ENCODE measurements at regions not wholly inside any gene's neighbourhood (a gene's known extent, or its start where the extent isn't known, plus 50 kb on each side); places are given as distances from the start of the nearest gene placed in this dataset.

- TF ChIP-seq CTCF (IDR thresholded peaks at IDR 0.05; ENCODE audit: low read depth, low read length, missing control alignments), result no peak
- no peak for DNase-seq (ENCODE audit: low read depth)
- H3K4me3 ChIP-seq (ENCODE audit: low read depth, low read length), result no peak overlapping the region
Measured at GRCh38 chr3:164452707-164453106, 625.6 kb downstream of the SI start.

- TF ChIP-seq CTCF (IDR thresholded peaks at IDR 0.05; ENCODE audit: low read depth, low read length, missing control alignments), result no peak
- no peak for DNase-seq (ENCODE audit: low read depth)
Measured at GRCh38 chr3:164451072-164451910, 627.0 kb downstream of the SI start.

GRCh38 chr3:164450276-164450905, 627.9 kb downstream of the SI start:
- no peak overlapping the region for H3K4me3 ChIP-seq (ENCODE audit: low read depth, low read length)
- no peak for DNase-seq (ENCODE audit: low read depth)
- no peak for TF ChIP-seq CTCF (IDR thresholded peaks at IDR 0.05; ENCODE audit: low read depth, low read length, missing control alignments)

More at GRCh38 chr3:164451072-164451910, 627.0 kb downstream of the SI start:
- no peak overlapping the region for H3K4me3 ChIP-seq (ENCODE audit: low read depth, low read length)

- no peak overlapping the region for H3K4me3 ChIP-seq (ENCODE audit: low read depth, low read length)
- DNase-seq (ENCODE audit: low read depth), result no peak
- TF ChIP-seq CTCF (IDR thresholded peaks at IDR 0.05; ENCODE audit: low read depth, low read length, missing control alignments), result no peak
Measured at GRCh38 chr3:164419220-164419619, 659.1 kb downstream of the SI start.

- no peak overlapping the region for H3K4me3 ChIP-seq (ENCODE audit: low read depth, low read length)
- DNase-seq (ENCODE audit: low read depth), result no peak
- no peak for TF ChIP-seq CTCF (IDR thresholded peaks at IDR 0.05; ENCODE audit: low read depth, low read length, missing control alignments)
Measured at GRCh38 chr3:164418414-164418813, 659.9 kb downstream of the SI start.

- TF ChIP-seq CTCF (IDR thresholded peaks at IDR 0.05; ENCODE audit: low read depth, low read length, missing control alignments), result no peak
- H3K4me3 ChIP-seq (ENCODE audit: low read depth, low read length), result no peak overlapping the region
- no peak for DNase-seq (ENCODE audit: low read depth)
Measured at GRCh38 chr3:164417955-164418354, 660.3 kb downstream of the SI start.

All from GM12864 (cell line).